MM.1S (cell line): ENCODE measurements at regions not wholly inside any gene's neighbourhood (a gene's known extent, or its start where the extent isn't known, plus 50 kb on each side); places are given as distances from the start of the nearest gene placed in this dataset.

Experiments used
- DNase-seq: peaks from one replicate; pipeline ENCODE4 v3.0.0-alpha.2; 2015
- H2AFZ ChIP-seq: fragments of 300-600 bp; sonication (generic); 2 replicates; pipeline ENCODE4 v1.6.0; 2016; ENCODE audit warnings: antibody characterized with exemption, low read length
- H3F3A ChIP-seq: fragments of 300-600 bp; sonication (generic); 2 replicates; pipeline ENCODE4 v1.6.1; 2016; ENCODE audit warnings: mild to moderate bottlenecking, antibody characterized with exemption, low read length, moderate library complexity, mixed read lengths; ENCODE audit not compliant: insufficient read depth
- H3K27ac ChIP-seq: fragments of 300-600 bp; sonication (generic); 2 replicates; pipeline ENCODE4 v1.5.1; 2016; ENCODE audit warnings: mild to moderate bottlenecking, low read length
- H3K27me3 ChIP-seq: fragments of 300-600 bp; sonication (generic); replicated peaks from 2 replicates; pipeline ENCODE4 v1.6.0; 2016; ENCODE audit warnings: low read length; ENCODE audit not compliant: insufficient read depth
- H3K36me3 ChIP-seq: fragments of 300-600 bp; sonication (generic); replicated peaks from 2 replicates; pipeline ENCODE4 v1.6.1; 2016; ENCODE audit warnings: mild to moderate bottlenecking, low read length, mixed read lengths; ENCODE audit not compliant: insufficient read depth
- H3K4me1 ChIP-seq: fragments of 300-600 bp; sonication (generic); 2 replicates; pipeline ENCODE4 v1.6.1; 2016; ENCODE audit warnings: low read length, mixed read lengths
- H3K4me2 ChIP-seq: fragments of 300-600 bp; sonication (generic); 2 replicates; pipeline ENCODE4 v1.6.0; 2016; ENCODE audit warnings: low read depth, low read length
- H3K4me3 ChIP-seq: fragments of 300-600 bp; sonication (generic); 2 replicates; pipeline ENCODE4 v1.5.1; 2016; ENCODE audit warnings: low read length, mixed read lengths
- H3K79me2 ChIP-seq: fragments of 300-600 bp; sonication (generic); 2 replicates; pipeline ENCODE4 v1.6.1; 2016; ENCODE audit warnings: mixed run types, low read length, mixed read lengths
- H3K9ac ChIP-seq: fragments of 300-600 bp; sonication (generic); 2 replicates; pipeline ENCODE4 v1.6.1; 2016; ENCODE audit warnings: low read length, mixed read lengths
- H3K9me2 ChIP-seq: fragments of 300-600 bp; sonication (generic); replicated peaks from 2 replicates; pipeline ENCODE4 v1.6.1; 2016; ENCODE audit warnings: mild to moderate bottlenecking, low read length, mixed read lengths; ENCODE audit not compliant: insufficient read depth
- H3K9me3 ChIP-seq: fragments of 300-600 bp; sonication (generic); replicated peaks from 2 replicates; pipeline ENCODE4 v1.6.1; 2016; ENCODE audit warnings: mild to moderate bottlenecking, low read length, mixed read lengths; ENCODE audit not compliant: insufficient read depth
- H4K20me1 ChIP-seq: fragments of 300-600 bp; sonication (generic); 2 replicates; pipeline ENCODE4 v1.6.1; 2016; ENCODE audit warnings: mild to moderate bottlenecking, low read length, moderate library complexity, mixed read lengths; ENCODE audit not compliant: insufficient read depth
- EZH2 ChIP-seq: fragments of 300-600 bp; sonication (generic); optimal IDR thresholded peaks from 2 replicates; pipeline ENCODE3; 2017; ENCODE audit warnings: low read depth, mild to moderate bottlenecking, antibody characterized with exemption, low read length, mixed read lengths
- EZH2phosphoT487 ChIP-seq: fragments of 300-600 bp; sonication (generic); IDR thresholded peaks from 2 replicates; pipeline ENCODE4 v1.6.1; 2018; ENCODE audit warnings: antibody characterized with exemption, low read length
- TF ChIP-seq, protein P1 (sequence below): fragments of 300-600 bp; sonication (generic); IDR thresholded peaks from 2 replicates; pipeline ENCODE4 v1.5.1; 2016; ENCODE audit warnings: antibody characterized with exemption, low read length, mixed read lengths

DNA sequence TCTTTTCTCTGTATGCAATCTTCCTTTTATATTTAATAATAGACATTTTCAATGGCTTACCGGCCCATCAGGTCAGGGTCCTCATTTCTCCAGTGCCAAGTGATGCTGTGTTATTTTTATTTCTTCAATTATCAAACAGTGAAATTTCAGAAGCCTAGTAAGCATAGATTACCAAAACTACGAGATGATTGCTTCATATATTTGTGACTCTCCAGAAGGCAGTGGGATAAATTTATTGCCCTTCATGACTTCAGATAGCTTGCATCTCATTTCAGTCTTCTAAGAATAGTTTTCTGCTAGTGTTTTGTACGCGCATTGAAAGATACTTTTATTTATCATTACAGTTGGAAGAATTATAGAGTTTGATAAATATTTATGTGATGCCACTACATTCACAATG, 139.6 kb downstream of the FAT3 start:
- DNase-seq = no peak
- H3K4me2 ChIP-seq = no peak overlapping the region
- H3K27me3 ChIP-seq = no peaks in the 10 kb centered on the region
- no peaks in the 10 kb centered on the region for H3K79me2 ChIP-seq
- no peak overlapping the region for H3K4me3 ChIP-seq
- no peaks in the 10 kb centered on the region for H3K9me2 ChIP-seq
- H4K20me1 ChIP-seq = no peaks in the 10 kb centered on the region
- no peaks in the 10 kb centered on the region for H3K36me3 ChIP-seq
- H3K4me1 ChIP-seq = no peaks in the 10 kb centered on the region
- no peak overlapping the region for H3K9ac ChIP-seq
- H2AFZ ChIP-seq = no peak overlapping the region
- no peaks in the 10 kb centered on the region for H3F3A ChIP-seq
- no peaks in the 10 kb centered on the region; the same call in 1 of the 2 replicates for H3K9me3 ChIP-seq
- TF ChIP-seq, protein P1, sequence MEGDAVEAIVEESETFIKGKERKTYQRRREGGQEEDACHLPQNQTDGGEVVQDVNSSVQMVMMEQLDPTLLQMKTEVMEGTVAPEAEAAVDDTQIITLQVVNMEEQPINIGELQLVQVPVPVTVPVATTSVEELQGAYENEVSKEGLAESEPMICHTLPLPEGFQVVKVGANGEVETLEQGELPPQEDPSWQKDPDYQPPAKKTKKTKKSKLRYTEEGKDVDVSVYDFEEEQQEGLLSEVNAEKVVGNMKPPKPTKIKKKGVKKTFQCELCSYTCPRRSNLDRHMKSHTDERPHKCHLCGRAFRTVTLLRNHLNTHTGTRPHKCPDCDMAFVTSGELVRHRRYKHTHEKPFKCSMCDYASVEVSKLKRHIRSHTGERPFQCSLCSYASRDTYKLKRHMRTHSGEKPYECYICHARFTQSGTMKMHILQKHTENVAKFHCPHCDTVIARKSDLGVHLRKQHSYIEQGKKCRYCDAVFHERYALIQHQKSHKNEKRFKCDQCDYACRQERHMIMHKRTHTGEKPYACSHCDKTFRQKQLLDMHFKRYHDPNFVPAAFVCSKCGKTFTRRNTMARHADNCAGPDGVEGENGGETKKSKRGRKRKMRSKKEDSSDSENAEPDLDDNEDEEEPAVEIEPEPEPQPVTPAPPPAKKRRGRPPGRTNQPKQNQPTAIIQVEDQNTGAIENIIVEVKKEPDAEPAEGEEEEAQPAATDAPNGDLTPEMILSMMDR = no peak
- TF ChIP-seq EZH2phosphoT487 (no peak), EZH2 (no peak)
- no peak overlapping the region for H3K27ac ChIP-seq

DNA sequence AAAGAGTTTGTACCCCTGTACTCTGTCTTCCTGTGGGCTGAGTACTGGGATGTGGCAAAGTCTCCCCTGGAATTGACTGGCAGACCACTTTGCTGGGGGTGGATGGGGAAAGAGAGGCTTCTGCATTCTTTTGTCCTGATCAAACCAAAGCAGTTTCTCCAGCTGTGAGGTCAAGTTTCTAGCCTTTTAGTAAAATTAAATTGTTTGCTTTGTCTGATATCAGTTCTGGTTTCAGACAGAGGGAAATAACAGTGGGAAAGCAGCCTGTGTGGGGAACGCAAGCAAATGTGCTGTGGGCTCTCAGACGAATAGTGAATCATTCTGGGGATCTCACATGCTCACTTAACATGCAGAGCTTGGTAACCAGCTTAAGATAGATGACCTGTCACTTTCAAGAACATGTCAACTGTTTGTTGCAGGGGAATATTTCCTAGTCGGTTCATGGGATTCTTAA, 151.6 kb downstream of the FAT3 start:
- H2AFZ ChIP-seq = no peak overlapping the region
- H3K79me2 ChIP-seq = no peaks in the 10 kb centered on the region
- no peaks in the 10 kb centered on the region for H3K27me3 ChIP-seq
- H3K4me3 ChIP-seq = no peak overlapping the region
- no peaks in the 10 kb centered on the region for H3K9me3 ChIP-seq
- no peaks in the 10 kb centered on the region for H3K36me3 ChIP-seq
- DNase-seq = no peak
- H4K20me1 ChIP-seq = no peaks in the 10 kb centered on the region
- TF ChIP-seq, protein P1 = no peak
- TF ChIP-seq EZH2 = no peak
- no peak for TF ChIP-seq EZH2phosphoT487
- no peak overlapping the region for H3K4me2 ChIP-seq
- no peaks in the 10 kb centered on the region for H3F3A ChIP-seq
- H3K27ac ChIP-seq = no peak overlapping the region
- H3K4me1 ChIP-seq = no peaks in the 10 kb centered on the region
- no peaks in the 10 kb centered on the region for H3K9me2 ChIP-seq
- no peak overlapping the region for H3K9ac ChIP-seq

DNA sequence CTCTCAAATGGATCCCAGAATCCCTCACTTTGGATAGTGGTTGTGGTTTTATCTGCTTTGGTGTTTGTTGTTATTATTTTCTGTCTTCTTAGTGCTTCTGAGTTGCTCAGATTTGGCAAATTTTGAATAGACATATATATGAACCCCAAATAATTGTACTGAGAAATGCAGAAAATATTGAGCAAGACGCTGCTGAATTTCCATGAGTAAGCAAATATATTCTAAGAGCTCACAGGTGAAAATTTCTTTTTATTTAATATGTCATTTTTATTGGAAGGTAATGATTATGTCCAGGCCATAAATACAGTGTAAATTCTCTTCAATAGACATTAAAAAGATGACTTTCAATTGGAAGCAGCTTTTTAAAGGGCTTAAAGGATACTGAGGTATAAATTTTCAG, 152.1 kb downstream of the FAT3 start:
- DNase-seq = no peak
- no peaks in the 10 kb centered on the region for H3K9me3 ChIP-seq
- H3K4me1 ChIP-seq = no peaks in the 10 kb centered on the region
- H3K27me3 ChIP-seq = no peaks in the 10 kb centered on the region
- no peaks in the 10 kb centered on the region for H3K36me3 ChIP-seq
- H3K9ac ChIP-seq = no peak overlapping the region
- H3K4me3 ChIP-seq = no peak overlapping the region
- no peak overlapping the region for H3K4me2 ChIP-seq
- TF ChIP-seq EZH2phosphoT487 (no peak), EZH2 (no peak)
- H3F3A ChIP-seq = no peaks in the 10 kb centered on the region
- H3K9me2 ChIP-seq = no peaks in the 10 kb centered on the region
- no peaks in the 10 kb centered on the region for H3K79me2 ChIP-seq
- no peak overlapping the region for H3K27ac ChIP-seq
- no peak overlapping the region for H2AFZ ChIP-seq
- H4K20me1 ChIP-seq = no peaks in the 10 kb centered on the region

DNA sequence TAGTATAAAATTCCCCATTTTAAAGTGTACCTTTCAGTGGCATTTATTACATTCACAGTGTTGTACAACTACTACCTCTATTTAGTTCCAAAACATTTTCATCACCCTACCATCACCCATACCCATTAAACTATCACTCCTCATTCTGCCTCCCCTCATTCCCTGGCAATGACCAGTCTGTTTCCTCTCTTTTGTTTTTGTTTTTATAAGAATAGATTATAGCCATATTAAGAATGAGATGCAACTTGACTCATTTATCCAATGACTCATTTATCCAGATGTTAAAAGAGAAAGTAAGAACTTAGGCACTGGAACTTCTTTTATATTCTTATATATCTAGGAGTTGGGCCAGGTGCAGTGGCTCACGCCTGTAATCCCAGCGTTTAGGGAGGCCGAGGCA, 156.3 kb downstream of the FAT3 start:
- Histone ChIP-seq H4K20me1 (no peaks in the 10 kb centered on the region), H3K4me1 (no peaks in the 10 kb centered on the region), H3K4me3 (no peak overlapping the region), H3K9me3 (no peaks in the 10 kb centered on the region), H3F3A (no peaks in the 10 kb centered on the region), H3K27ac (no peak overlapping the region), H3K9ac (no peak overlapping the region), H3K9me2 (no peaks in the 10 kb centered on the region), H3K79me2 (no peaks in the 10 kb centered on the region), H3K27me3 (no peaks in the 10 kb centered on the region), H3K36me3 (no peaks in the 10 kb centered on the region), H2AFZ (no peak overlapping the region), H3K4me2 (no peak overlapping the region)
- DNase-seq = no peak
- TF ChIP-seq, protein P1 = no peak
- TF ChIP-seq EZH2phosphoT487 (no peak), EZH2 (no peak)
